HL-60 (cell line): ENCODE measurements at regions not wholly inside any gene's neighbourhood (a gene's known extent, or its start where the extent isn't known, plus 50 kb on each side); places are given as distances from the start of the nearest gene placed in this dataset.

Experiments used
- DNase-seq, 2 experiments: peaks; one replicate each; pipeline ENCODE4 v3.0.0-alpha.2; 2010 to 2020; ENCODE audit warnings: low read depth in 1 of 2, low spot score in 1 of 2
- H3K27ac ChIP-seq: fragments of 250-450 bp; sonication (Bioruptor Pico); replicated peaks from 2 replicates; pipeline ENCODE4 v1.5.1; 2020; ENCODE audit warnings: mild to moderate bottlenecking, moderate library complexity
- H3K27me3 ChIP-seq: fragments of 250-450 bp; sonication (Bioruptor Pico); 2 replicates; pipeline ENCODE4 v1.5.1; 2021; ENCODE audit warnings: mild to moderate bottlenecking, moderate library complexity; ENCODE audit not compliant: insufficient read depth, poor library complexity, severe bottlenecking
- H3K4me3 ChIP-seq: replicated peaks from 2 replicates; pipeline ENCODE4 v1.5.1; 2011; ENCODE audit warnings: mild to moderate bottlenecking, control low read depth, low read length; ENCODE audit not compliant: insufficient read depth
- GABPA ChIP-seq: IDR thresholded peaks from 2 replicates; pipeline ENCODE4 v1.6.1; 2012; ENCODE audit warnings: low read depth
- POLR2AphosphoS5 ChIP-seq: IDR thresholded peaks from 2 replicates; pipeline ENCODE4 v1.6.1; 2012; ENCODE audit warnings: low read depth
- SPI1 ChIP-seq: IDR thresholded peaks from 2 replicates; pipeline ENCODE4 v1.6.1; 2012; ENCODE audit warnings: low read depth, mild to moderate bottlenecking, borderline replicate concordance
- TF ChIP-seq, protein P1 (sequence below): IDR thresholded peaks from 2 replicates; pipeline ENCODE4 v1.6.1; 2012; ENCODE audit warnings: low read depth; ENCODE audit not compliant: insufficient replicate concordance
- TF ChIP-seq, protein P2 (sequence below): IDR thresholded peaks from one replicate; pipeline ENCODE4 v1.5.1; 2011; ENCODE audit warnings: low read length, control low read depth, inconsistent platforms; ENCODE audit not compliant: insufficient read depth

DNA sequence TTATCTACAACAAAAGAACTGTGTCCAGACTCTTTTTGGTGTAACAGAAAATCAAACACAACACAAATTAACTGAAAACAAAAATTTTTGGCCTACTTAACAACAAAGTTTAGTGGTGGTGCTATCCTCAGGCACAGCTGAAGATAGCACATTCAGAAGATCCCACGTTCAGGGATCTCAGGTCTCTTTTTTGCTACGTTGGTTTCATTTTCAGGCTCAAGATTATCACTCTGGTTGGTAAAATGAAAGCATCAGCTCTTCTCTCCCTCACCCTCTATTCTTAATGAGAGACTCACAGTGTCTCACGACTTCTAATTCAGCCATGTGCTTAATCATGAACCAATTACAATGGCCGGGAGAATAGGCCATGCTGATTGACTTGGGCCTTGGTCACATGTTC lies 146.9 kb upstream of the PTPRG start:
- no peak for TF ChIP-seq POLR2AphosphoS5
- TF ChIP-seq, protein P1, sequence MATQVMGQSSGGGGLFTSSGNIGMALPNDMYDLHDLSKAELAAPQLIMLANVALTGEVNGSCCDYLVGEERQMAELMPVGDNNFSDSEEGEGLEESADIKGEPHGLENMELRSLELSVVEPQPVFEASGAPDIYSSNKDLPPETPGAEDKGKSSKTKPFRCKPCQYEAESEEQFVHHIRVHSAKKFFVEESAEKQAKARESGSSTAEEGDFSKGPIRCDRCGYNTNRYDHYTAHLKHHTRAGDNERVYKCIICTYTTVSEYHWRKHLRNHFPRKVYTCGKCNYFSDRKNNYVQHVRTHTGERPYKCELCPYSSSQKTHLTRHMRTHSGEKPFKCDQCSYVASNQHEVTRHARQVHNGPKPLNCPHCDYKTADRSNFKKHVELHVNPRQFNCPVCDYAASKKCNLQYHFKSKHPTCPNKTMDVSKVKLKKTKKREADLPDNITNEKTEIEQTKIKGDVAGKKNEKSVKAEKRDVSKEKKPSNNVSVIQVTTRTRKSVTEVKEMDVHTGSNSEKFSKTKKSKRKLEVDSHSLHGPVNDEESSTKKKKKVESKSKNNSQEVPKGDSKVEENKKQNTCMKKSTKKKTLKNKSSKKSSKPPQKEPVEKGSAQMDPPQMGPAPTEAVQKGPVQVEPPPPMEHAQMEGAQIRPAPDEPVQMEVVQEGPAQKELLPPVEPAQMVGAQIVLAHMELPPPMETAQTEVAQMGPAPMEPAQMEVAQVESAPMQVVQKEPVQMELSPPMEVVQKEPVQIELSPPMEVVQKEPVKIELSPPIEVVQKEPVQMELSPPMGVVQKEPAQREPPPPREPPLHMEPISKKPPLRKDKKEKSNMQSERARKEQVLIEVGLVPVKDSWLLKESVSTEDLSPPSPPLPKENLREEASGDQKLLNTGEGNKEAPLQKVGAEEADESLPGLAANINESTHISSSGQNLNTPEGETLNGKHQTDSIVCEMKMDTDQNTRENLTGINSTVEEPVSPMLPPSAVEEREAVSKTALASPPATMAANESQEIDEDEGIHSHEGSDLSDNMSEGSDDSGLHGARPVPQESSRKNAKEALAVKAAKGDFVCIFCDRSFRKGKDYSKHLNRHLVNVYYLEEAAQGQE = no peak
- DNase-seq = no peak
- no peak overlapping the region for H3K27ac ChIP-seq
- no peak overlapping the region for H3K4me3 ChIP-seq
- H3K27me3 ChIP-seq = no peaks in the 10 kb centered on the region

DNA sequence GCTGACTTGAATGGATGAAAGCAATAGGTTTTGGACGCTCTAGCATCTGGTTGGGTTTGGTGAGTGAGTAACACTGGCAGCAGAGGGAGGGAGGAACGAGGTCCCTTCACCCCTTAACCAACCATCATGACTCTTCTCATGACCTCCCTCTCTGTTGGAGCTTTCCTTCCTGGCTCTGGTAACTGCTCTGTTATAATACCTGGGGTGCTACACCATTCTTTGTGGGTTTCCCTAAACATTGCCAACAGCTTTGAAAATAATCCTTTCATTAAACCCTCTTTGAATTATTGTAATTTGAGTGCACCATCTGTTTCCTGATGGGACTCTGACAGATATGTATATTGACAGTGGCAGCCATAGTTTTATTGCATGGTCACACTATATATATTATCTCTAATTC lies 146.2 kb upstream of the PTPRG start:
- H3K27ac ChIP-seq = no peak overlapping the region
- TF ChIP-seq SPI1 (no peak), POLR2AphosphoS5 (no peak), GABPA (no peak)
- TF ChIP-seq, protein P2, sequence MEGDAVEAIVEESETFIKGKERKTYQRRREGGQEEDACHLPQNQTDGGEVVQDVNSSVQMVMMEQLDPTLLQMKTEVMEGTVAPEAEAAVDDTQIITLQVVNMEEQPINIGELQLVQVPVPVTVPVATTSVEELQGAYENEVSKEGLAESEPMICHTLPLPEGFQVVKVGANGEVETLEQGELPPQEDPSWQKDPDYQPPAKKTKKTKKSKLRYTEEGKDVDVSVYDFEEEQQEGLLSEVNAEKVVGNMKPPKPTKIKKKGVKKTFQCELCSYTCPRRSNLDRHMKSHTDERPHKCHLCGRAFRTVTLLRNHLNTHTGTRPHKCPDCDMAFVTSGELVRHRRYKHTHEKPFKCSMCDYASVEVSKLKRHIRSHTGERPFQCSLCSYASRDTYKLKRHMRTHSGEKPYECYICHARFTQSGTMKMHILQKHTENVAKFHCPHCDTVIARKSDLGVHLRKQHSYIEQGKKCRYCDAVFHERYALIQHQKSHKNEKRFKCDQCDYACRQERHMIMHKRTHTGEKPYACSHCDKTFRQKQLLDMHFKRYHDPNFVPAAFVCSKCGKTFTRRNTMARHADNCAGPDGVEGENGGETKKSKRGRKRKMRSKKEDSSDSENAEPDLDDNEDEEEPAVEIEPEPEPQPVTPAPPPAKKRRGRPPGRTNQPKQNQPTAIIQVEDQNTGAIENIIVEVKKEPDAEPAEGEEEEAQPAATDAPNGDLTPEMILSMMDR = no peak
- TF ChIP-seq, protein P1 = no peak

DNA sequence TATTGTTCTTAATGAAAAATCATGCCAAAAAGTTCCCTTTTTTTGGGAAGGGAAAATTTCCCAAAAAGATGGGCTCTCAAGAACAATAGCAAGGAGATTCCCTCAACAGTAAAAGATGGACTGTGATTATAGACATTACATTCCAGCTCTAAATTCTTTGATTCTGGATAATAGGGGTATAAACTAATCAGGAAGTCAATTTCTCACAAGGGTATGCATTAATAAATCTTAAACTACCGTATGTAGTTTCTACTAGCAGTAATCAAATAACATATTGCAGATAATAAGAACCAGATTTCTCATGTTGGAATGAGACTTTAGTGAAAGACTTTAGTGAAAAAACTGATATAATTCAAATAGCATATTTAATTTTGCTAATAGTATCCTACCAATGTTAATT lies 144.8 kb upstream of the PTPRG start:
- Histone ChIP-seq H3K4me3 (no peak overlapping the region), H3K27me3 (peaks cover 4% of the 10 kb centered on the region), H3K27ac (no peak overlapping the region)
- DNase-seq = no peak
- TF ChIP-seq, protein P2 = no peak
- TF ChIP-seq GABPA = no peak
- no peak for TF ChIP-seq POLR2AphosphoS5
- TF ChIP-seq SPI1 = no peak

More for the DNA sequence above, 146.2 kb upstream of the PTPRG start:
- peaks cover 4% of the 10 kb centered on the region for H3K27me3 ChIP-seq
- no peak for DNase-seq
- H3K4me3 ChIP-seq = no peak overlapping the region

DNA sequence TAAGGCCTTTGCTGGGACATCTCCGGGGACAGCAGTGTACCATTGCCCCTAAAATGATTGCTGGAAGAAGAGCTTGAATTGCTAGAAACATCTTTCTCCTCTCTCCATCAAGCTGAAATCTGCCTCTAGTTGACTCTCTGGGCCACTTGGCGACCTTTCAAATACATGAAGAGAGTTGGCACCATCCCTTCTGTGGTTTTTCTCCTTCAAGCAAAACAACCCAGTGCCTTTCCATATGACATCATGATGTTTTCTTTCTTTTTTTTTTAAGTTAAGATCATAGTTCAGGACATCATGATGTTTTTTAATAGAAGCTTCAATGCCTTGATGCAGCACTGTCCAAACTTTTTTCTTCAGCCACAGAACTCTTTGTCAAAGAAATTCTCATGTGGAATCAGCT lies 144.0 kb upstream of the PTPRG start:
- TF ChIP-seq SPI1 (no peak), GABPA (no peak)
- TF ChIP-seq, protein P1 = no peak
- H3K4me3 ChIP-seq = no peak overlapping the region
- no peak for DNase-seq
- peaks cover 4% of the 10 kb centered on the region for H3K27me3 ChIP-seq
- H3K27ac ChIP-seq = no peak overlapping the region
